Hepatocyte (in vitro differentiated cells): ENCODE measurements at regions not wholly inside any gene's neighbourhood (a gene's known extent, or its start where the extent isn't known, plus 50 kb on each side); places are given as distances from the start of the nearest gene placed in this dataset.
A peak's percentile ranks its signal among the peaks of the same experiment; 100 is the strongest.

Experiments
- DNase-seq: peaks from one replicate; pipeline ENCODE4 v3.0.0-alpha.2; 2016; ENCODE audit warnings: low spot score
- H2AFZ ChIP-seq: fragments of 200-600 bp; sonication (generic); 2 replicates; pipeline ENCODE4 v1.6.0; 2016; ENCODE audit warnings: antibody characterized with exemption, mild to moderate bottlenecking
- H3K27ac ChIP-seq: fragments of 200-600 bp; sonication (generic); 2 replicates; pipeline ENCODE4 v1.5.1; 2016; ENCODE audit warnings: mild to moderate bottlenecking
- H3K27me3 ChIP-seq: fragments of 200-600 bp; sonication (generic); 2 replicates; pipeline ENCODE4 v1.6.1; 2016
- H3K36me3 ChIP-seq: fragments of 200-600 bp; sonication (generic); replicated peaks from 2 replicates; pipeline ENCODE4 v1.5.1; 2016; ENCODE audit warnings: low read depth; ENCODE audit not compliant: insufficient read depth
- H3K4me1 ChIP-seq: fragments of 200-600 bp; sonication (generic); 2 replicates; pipeline ENCODE4 v1.5.1; 2016; ENCODE audit warnings: mild to moderate bottlenecking, moderate library complexity; ENCODE audit not compliant: insufficient read depth
- H3K4me2 ChIP-seq: fragments of 200-600 bp; sonication (generic); 2 replicates; pipeline ENCODE4 v1.6.0; 2016
- H3K4me3 ChIP-seq: fragments of 200-600 bp; sonication (generic); 2 replicates; pipeline ENCODE4 v1.5.1; 2016; ENCODE audit warnings: mild to moderate bottlenecking
- H3K79me2 ChIP-seq: fragments of 200-600 bp; sonication (generic); 2 replicates; pipeline ENCODE4 v1.6.0; 2017; ENCODE audit warnings: mild to moderate bottlenecking
- H3K9me2 ChIP-seq: fragments of 200-600 bp; sonication (generic); replicated peaks from 2 replicates; pipeline ENCODE4 v1.6.0; 2017; ENCODE audit warnings: mild to moderate bottlenecking; ENCODE audit not compliant: insufficient read depth
- H3K9me3 ChIP-seq: fragments of 200-600 bp; sonication (generic); 2 replicates; pipeline ENCODE4 v1.5.1; 2016; ENCODE audit warnings: low read depth, mild to moderate bottlenecking
- H4K20me1 ChIP-seq: fragments of 200-600 bp; sonication (generic); 2 replicates; pipeline ENCODE4 v1.6.0; 2016; ENCODE audit warnings: mild to moderate bottlenecking; ENCODE audit not compliant: insufficient read depth, poor library complexity, severe bottlenecking
- EZH2 ChIP-seq: fragments of 200-600 bp; sonication (generic); IDR thresholded peaks from 2 replicates; pipeline ENCODE4 v1.6.1; 2016; ENCODE audit warnings: antibody characterized with exemption, mild to moderate bottlenecking, borderline replicate concordance
- EZH2phosphoT487 ChIP-seq: fragments of 200-600 bp; sonication (generic); IDR thresholded peaks from one replicate; pipeline ENCODE4 v1.6.1; 2018; ENCODE audit warnings: antibody characterized with exemption, mild to moderate bottlenecking, low read depth, moderate library complexity; ENCODE audit not compliant: unreplicated experiment, severe bottlenecking
- WGBS: methylation state at CpG from one replicate; pipeline ENCODE4 v1.1.6; 2016; ENCODE audit warnings: low lambda C conversion rate; ENCODE audit errors: missing lambda C conversion rate; 5-methylcytosine and 5-hydroxymethylcytosine counted together
- TF ChIP-seq, protein P1 (sequence below): fragments of 200-600 bp; sonication (generic); IDR thresholded peaks from 2 replicates; pipeline ENCODE4 v1.5.1; 2016; ENCODE audit warnings: antibody characterized with exemption, mild to moderate bottlenecking; ENCODE audit not compliant: poor library complexity

DNA sequence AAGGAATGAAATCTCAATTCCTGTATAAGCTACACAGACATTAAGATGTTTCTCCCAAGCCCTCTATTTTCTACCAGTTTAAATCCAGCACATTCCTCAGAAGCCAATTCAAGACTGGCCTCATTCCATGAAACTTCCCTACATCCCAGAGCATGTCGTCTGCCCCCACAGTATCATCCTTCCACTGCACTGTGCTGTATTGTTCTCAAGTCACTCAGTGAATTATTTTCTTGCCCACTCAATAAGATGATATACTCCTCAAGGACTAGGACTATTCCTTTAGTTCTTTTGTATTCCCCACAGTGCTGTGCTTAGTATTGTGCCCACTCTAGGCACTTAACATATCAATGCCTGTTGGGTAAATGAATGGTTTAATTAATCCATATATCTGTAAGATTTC lies 203.1 kb upstream of the BLID start:
- no peaks in the 10 kb centered on the region for H3K79me2 ChIP-seq
- H3K4me3 ChIP-seq = no peak overlapping the region
- DNase-seq = no peak
- peaks cover 12% of the 10 kb centered on the region for H3K4me1 ChIP-seq
- TF ChIP-seq, protein P1, sequence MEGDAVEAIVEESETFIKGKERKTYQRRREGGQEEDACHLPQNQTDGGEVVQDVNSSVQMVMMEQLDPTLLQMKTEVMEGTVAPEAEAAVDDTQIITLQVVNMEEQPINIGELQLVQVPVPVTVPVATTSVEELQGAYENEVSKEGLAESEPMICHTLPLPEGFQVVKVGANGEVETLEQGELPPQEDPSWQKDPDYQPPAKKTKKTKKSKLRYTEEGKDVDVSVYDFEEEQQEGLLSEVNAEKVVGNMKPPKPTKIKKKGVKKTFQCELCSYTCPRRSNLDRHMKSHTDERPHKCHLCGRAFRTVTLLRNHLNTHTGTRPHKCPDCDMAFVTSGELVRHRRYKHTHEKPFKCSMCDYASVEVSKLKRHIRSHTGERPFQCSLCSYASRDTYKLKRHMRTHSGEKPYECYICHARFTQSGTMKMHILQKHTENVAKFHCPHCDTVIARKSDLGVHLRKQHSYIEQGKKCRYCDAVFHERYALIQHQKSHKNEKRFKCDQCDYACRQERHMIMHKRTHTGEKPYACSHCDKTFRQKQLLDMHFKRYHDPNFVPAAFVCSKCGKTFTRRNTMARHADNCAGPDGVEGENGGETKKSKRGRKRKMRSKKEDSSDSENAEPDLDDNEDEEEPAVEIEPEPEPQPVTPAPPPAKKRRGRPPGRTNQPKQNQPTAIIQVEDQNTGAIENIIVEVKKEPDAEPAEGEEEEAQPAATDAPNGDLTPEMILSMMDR = no peak
- TF ChIP-seq EZH2phosphoT487 = no peak
- TF ChIP-seq EZH2 = no peak
- no peaks in the 10 kb centered on the region for H4K20me1 ChIP-seq
- no peaks in the 10 kb centered on the region for H3K36me3 ChIP-seq
- no peaks in the 10 kb centered on the region for H3K9me2 ChIP-seq
- no peak overlapping the region for H2AFZ ChIP-seq
- peak overlapping the region; percentile 31 for H3K4me2 ChIP-seq
- WGBS = 50% methylated on average over 1 of the region's 1 CpG
- H3K27me3 ChIP-seq = no peaks in the 10 kb centered on the region
- H3K27ac ChIP-seq = peak overlapping the region; percentile 55
- H3K9me3 ChIP-seq = no peaks in the 10 kb centered on the region

- DNase-seq = peak; percentile 30
- no peak overlapping the region for H2AFZ ChIP-seq
These were observed 201.3 kb upstream of the BLID start for GRCh38 chr11:122317305-122317704.

GRCh38 chr11:122313581-122313980 lies 197.6 kb upstream of the BLID start:
- WGBS = 82% methylated on average over 5 of the region's 5 CpGs
- Histone ChIP-seq H2AFZ (no peak overlapping the region), H3K4me3 (no peak overlapping the region), H3K4me1 (peaks cover under 1% of the 10 kb centered on the region), H3K27ac (no peak overlapping the region), H3K9me2 (no peaks in the 10 kb centered on the region), H4K20me1 (no peaks in the 10 kb centered on the region), H3K9me3 (no peaks in the 10 kb centered on the region), H3K79me2 (no peaks in the 10 kb centered on the region), H3K27me3 (peaks cover 4% of the 10 kb centered on the region), H3K4me2 (no peak overlapping the region), H3K36me3 (no peaks in the 10 kb centered on the region)
- TF ChIP-seq, protein P1 = no peak
- TF ChIP-seq EZH2phosphoT487 (no peak), EZH2 (no peak)
- no peak for DNase-seq

More at GRCh38 chr11:122317305-122317704, 201.3 kb upstream of the BLID start:
- no peaks in the 10 kb centered on the region for H3K27me3 ChIP-seq
- no peak overlapping the region for H3K4me2 ChIP-seq
- H3K79me2 ChIP-seq = no peaks in the 10 kb centered on the region
- H3K9me3 ChIP-seq = no peaks in the 10 kb centered on the region
- no peak overlapping the region for H3K4me3 ChIP-seq
- no peaks in the 10 kb centered on the region for H3K36me3 ChIP-seq
- peak overlapping the region; percentile 43 for H3K27ac ChIP-seq
- TF ChIP-seq, protein P1 = no peak
- TF ChIP-seq EZH2 (no peak), EZH2phosphoT487 (no peak)
- no peaks in the 10 kb centered on the region for H3K9me2 ChIP-seq
- peaks cover 12% of the 10 kb centered on the region for H3K4me1 ChIP-seq
- no peaks in the 10 kb centered on the region for H4K20me1 ChIP-seq

DNA sequence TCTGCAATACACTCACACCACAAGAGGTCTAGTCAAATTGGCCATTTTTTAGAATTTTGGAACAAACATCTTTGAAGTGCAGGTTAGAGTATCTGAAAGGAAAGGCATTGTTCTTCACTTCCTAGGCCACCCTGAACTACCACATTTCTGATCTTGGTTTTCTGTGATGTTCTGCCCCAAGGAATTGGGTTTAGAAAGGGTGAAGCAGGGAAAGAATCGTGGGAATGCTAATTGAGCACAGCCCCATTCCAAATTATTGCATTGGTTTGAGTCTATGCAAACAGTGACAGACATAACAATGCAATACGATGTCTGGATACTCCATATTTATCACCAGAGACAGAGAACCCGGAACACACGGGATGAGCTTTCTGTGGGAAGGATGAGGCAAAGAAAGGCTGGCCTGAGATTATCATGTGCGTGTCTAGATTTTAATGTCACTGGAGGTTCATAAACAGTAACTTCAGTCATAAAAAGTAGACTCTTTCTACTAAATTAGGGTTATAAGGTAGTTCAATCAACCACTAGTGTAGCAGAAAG lies 195.3 kb upstream of the BLID start:
- no peaks in the 10 kb centered on the region for H3K79me2 ChIP-seq
- H3K9me2 ChIP-seq = no peaks in the 10 kb centered on the region
- no peaks in the 10 kb centered on the region for H4K20me1 ChIP-seq
- H3K27me3 ChIP-seq = peaks cover 10% of the 10 kb centered on the region
- H3K4me2 ChIP-seq = no peak overlapping the region
- H3K4me1 ChIP-seq = no peaks in the 10 kb centered on the region
- TF ChIP-seq EZH2phosphoT487 = no peak
- no peak for TF ChIP-seq EZH2
- TF ChIP-seq, protein P1 = no peak
- peak overlapping the region; percentile 41 for H3K27ac ChIP-seq
- H3K36me3 ChIP-seq = no peaks in the 10 kb centered on the region
- no peak overlapping the region for H2AFZ ChIP-seq
- no peak for DNase-seq
- WGBS = 73% methylated on average over 5 of the region's 5 CpGs
- no peak overlapping the region for H3K4me3 ChIP-seq
- H3K9me3 ChIP-seq = no peaks in the 10 kb centered on the region
